ENCODE measurements at regions not wholly inside any gene's neighbourhood (a gene's known extent, or its start where the extent isn't known, plus 50 kb on each side); places are given as distances from the start of the nearest gene placed in this dataset.

GRCh38 chr5:167953151-167953798, 338.2 kb upstream of the WWC1 start:
- no peak for DNase-seq

- DNase-seq, result no peak
Measured at GRCh38 chr5:167961731-167962130, 329.7 kb upstream of the WWC1 start.

- no peak for DNase-seq
Measured at GRCh38 chr5:167964529-167964928, 326.9 kb upstream of the WWC1 start.

GRCh38 chr5:167965710-167966109, 325.7 kb upstream of the WWC1 start:
- DNase-seq, result no peak

- DNase-seq, result no peak
Measured at GRCh38 chr5:167966979-167967378, 324.5 kb upstream of the WWC1 start.

GRCh38 chr5:167967494-167968177, 323.8 kb upstream of the WWC1 start:
- DNase-seq, result no peak

- no peak for DNase-seq
Measured at GRCh38 chr5:167968837-167969236, 322.6 kb upstream of the WWC1 start.

GRCh38 chr5:167969998-167970397, 321.4 kb upstream of the WWC1 start:
- no peak for DNase-seq

- no peak for DNase-seq
Measured at GRCh38 chr5:167971706-167972105, 319.7 kb upstream of the WWC1 start.

- DNase-seq, result no peak
Measured at GRCh38 chr5:167973126-167973525, 318.3 kb upstream of the WWC1 start.

- DNase-seq, result no peak
Measured at GRCh38 chr5:167984951-167985350, 306.5 kb upstream of the WWC1 start.

GRCh38 chr5:167985373-167985772, 306.1 kb upstream of the WWC1 start:
- no peak for DNase-seq

- no peak for DNase-seq
Measured at GRCh38 chr5:167987490-167988280, 303.8 kb upstream of the WWC1 start.

GRCh38 chr5:167992868-167993267, 298.6 kb upstream of the WWC1 start:
- no peak for DNase-seq

GRCh38 chr5:167993771-167994170, 297.7 kb upstream of the WWC1 start:
- no peak for DNase-seq

GRCh38 chr5:167995844-167996425, 295.5 kb upstream of the WWC1 start:
- DNase-seq, result no peak

GRCh38 chr5:167998148-167998767, 293.2 kb upstream of the WWC1 start:
- DNase-seq, result no peak

- no peak for DNase-seq
Measured at GRCh38 chr5:167999182-167999581, 292.3 kb upstream of the WWC1 start.

GRCh38 chr5:168001318-168001717, 290.1 kb upstream of the WWC1 start:
- no peak for DNase-seq

- DNase-seq, result no peak
Measured at GRCh38 chr5:168002116-168002515, 289.3 kb upstream of the WWC1 start.

GRCh38 chr5:168005093-168005492, 286.4 kb upstream of the WWC1 start:
- DNase-seq, result no peak

GRCh38 chr5:168005936-168006335, 285.5 kb upstream of the WWC1 start:
- no peak for DNase-seq

- no peak for DNase-seq
Measured at GRCh38 chr5:168006456-168007130, 284.9 kb upstream of the WWC1 start.
